Stimulated activated naive B cell treated with anti-CD40 and anti-IgM and Interleukin-4, amounts not matched to agents 10 μg/mL and 1 μg/mL and 100 μg/mL, for 72 hours (primary cell): ENCODE measurements at regions not wholly inside any gene's neighbourhood (a gene's known extent, or its start where the extent isn't known, plus 50 kb on each side); places are given as distances from the start of the nearest gene placed in this dataset.

Experiments
- ATAC-seq, 2 donors: fragments of 150-1000 bp; cut with Tn5 transposase; replicated peaks; 2 replicates each; pipeline ENCODE4 v1.10.0; 2021; ENCODE audit warnings: moderate library complexity in 1 of 2
- DNase-seq: peaks from one replicate; pipeline ENCODE4 v3.0.0; 2021
- H3K27ac Mint-ChIP-seq: one replicate; pipeline ENCODE4 v1.8.0; 2022; ENCODE audit warnings: mild to moderate bottlenecking, mixed read lengths
- H3K27me3 Mint-ChIP-seq, 2 donors: one replicate each; pipeline ENCODE4 v1.8.0; 2022; ENCODE audit warnings: mixed read lengths in 2 of 2
- H3K36me3 Mint-ChIP-seq, 2 donors: one replicate each; pipeline ENCODE4 v1.8.0; 2022; ENCODE audit warnings: mixed read lengths in 2 of 2, mild to moderate bottlenecking in 1 of 2
- H3K4me1 Mint-ChIP-seq, 2 donors: one replicate each; pipeline ENCODE4 v1.8.0; 2022; ENCODE audit warnings: mixed read lengths in 2 of 2, mild to moderate bottlenecking in 1 of 2
- H3K4me3 Mint-ChIP-seq, 2 donors: one replicate each; pipeline ENCODE4 v1.8.0; 2022; ENCODE audit warnings: mild to moderate bottlenecking in 2 of 2, mixed read lengths in 2 of 2, moderate library complexity in 1 of 2
- H3K9me3 Mint-ChIP-seq, 2 donors: one replicate each; pipeline ENCODE4 v1.8.0; 2022; ENCODE audit warnings: mixed read lengths in 2 of 2, mild to moderate bottlenecking in 1 of 2

DNA sequence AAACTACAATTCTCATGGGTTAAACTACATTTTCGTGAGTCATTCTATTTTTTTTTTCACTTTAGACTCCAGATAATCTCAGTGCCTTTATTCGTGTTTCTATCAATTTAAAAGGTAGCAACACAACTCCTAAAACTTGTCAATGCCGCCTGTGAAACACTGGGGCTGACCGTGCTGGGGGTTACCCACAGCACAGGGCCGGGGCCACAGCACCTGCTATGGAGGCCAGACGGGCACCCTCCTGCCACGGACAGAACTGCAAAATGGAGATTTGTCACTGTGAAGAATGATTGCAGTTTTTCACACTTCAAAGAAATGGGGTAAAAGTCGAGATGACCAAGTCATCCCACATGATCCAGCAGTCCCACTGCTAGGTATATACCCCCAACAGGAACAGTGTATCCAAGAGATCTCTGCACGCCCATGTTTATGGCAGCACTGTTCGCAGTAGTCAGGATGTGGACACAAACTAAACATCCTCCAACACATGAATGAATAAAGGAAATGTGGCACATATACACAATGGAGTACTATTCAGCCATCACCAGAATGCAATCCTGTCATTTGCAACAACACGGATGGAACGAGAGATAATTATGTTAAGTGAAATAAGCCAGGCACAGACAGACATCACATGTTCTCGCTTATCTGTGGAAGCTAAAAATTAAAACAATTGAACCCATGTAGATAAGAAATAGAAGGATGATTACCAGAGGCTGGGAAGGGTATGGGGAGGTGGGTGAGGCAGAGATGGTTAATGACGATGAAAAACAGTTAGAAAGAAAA lies 290.1 kb downstream of the SMOC2 start:
- no peak for DNase-seq
- no peak for ATAC-seq
- H3K27ac Mint-ChIP-seq: no peak overlapping the region
- peaks cover 0 to under 1% of the 10 kb centered on the region in 2 donors for H3K9me3 Mint-ChIP-seq
- H3K36me3 Mint-ChIP-seq: no peaks in the 10 kb centered on the region
- no peak overlapping the region for H3K4me3 Mint-ChIP-seq
- H3K27me3 Mint-ChIP-seq: no peaks in the 10 kb centered on the region
- no peaks in the 10 kb centered on the region for H3K4me1 Mint-ChIP-seq

GRCh38 chr6:168728056-168728455 lies 287.1 kb downstream of the SMOC2 start:
- Mint-ChIP-seq H3K4me3 (no peak overlapping the region), H3K36me3 (no peaks in the 10 kb centered on the region), H3K4me1 (no peaks in the 10 kb centered on the region), H3K27me3 (peaks cover 0 to 4% of the 10 kb centered on the region in 2 donors), H3K9me3 (peaks cover 0 to 3% of the 10 kb centered on the region in 2 donors), H3K27ac (no peak overlapping the region)
- no peak for DNase-seq
- no peak for ATAC-seq

DNA sequence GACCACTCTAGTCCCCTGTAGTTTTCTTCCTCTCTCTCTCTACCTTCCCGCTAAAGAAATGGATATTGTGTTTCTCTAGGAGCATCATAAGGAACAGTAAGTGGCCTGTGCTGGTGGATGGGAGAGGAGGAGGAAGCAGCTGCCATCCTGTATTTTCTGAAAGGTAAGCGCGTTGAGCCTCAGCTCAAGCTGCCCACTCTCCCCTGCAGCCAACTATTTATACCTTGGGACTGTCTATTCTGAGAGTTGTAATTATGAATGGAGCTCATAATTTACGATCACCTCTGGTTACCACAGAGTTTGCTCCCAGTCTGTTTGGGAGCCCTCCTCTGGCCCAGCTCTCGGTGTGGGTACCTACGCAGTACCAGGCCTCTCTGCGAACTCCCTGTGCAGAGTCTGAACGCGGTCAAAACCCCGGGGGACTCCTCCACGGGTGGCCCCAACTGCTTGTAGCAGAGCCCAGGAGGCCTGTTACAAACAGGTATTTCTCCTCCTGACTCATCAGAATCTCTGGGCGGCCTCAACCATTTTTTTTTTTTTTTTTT lies 285.4 kb downstream of the SMOC2 start:
- no peak for ATAC-seq
- H3K27ac Mint-ChIP-seq: no peak overlapping the region
- peaks cover 0 to 4% of the 10 kb centered on the region in 2 donors for H3K27me3 Mint-ChIP-seq
- H3K4me1 Mint-ChIP-seq: no peaks in the 10 kb centered on the region
- DNase-seq: no peak
- peaks cover 0 to 3% of the 10 kb centered on the region in 2 donors for H3K9me3 Mint-ChIP-seq
- no peaks in the 10 kb centered on the region for H3K36me3 Mint-ChIP-seq
- no peak overlapping the region for H3K4me3 Mint-ChIP-seq

DNA sequence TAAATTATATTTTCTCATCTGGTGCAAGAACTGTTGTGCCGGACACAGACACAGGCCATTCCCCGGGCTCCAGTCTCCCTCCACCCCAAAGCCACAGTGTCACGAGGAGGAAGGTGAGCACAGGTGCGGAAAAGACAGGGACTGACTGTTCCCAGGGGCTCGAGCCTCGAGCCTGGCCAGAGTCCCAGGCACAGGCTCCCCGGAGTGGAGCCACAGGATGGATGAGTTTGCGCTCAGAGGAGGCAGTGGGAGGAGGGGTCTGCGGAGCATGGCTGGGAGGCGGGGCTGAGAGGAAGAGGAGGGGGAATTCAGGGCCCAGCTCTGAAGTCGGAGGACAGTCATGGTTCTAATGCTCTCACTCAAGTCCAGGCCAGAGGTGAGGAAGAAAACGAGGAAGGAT lies 284.8 kb downstream of the SMOC2 start:
- H3K4me3 Mint-ChIP-seq: no peak overlapping the region
- DNase-seq: no peak
- H3K27ac Mint-ChIP-seq: no peak overlapping the region
- H3K9me3 Mint-ChIP-seq: peaks cover 0 to 4% of the 10 kb centered on the region in 2 donors
- ATAC-seq: no peak
- no peaks in the 10 kb centered on the region for H3K36me3 Mint-ChIP-seq
- peaks cover 0 to 4% of the 10 kb centered on the region in 2 donors for H3K27me3 Mint-ChIP-seq
- H3K4me1 Mint-ChIP-seq: no peaks in the 10 kb centered on the region

DNA sequence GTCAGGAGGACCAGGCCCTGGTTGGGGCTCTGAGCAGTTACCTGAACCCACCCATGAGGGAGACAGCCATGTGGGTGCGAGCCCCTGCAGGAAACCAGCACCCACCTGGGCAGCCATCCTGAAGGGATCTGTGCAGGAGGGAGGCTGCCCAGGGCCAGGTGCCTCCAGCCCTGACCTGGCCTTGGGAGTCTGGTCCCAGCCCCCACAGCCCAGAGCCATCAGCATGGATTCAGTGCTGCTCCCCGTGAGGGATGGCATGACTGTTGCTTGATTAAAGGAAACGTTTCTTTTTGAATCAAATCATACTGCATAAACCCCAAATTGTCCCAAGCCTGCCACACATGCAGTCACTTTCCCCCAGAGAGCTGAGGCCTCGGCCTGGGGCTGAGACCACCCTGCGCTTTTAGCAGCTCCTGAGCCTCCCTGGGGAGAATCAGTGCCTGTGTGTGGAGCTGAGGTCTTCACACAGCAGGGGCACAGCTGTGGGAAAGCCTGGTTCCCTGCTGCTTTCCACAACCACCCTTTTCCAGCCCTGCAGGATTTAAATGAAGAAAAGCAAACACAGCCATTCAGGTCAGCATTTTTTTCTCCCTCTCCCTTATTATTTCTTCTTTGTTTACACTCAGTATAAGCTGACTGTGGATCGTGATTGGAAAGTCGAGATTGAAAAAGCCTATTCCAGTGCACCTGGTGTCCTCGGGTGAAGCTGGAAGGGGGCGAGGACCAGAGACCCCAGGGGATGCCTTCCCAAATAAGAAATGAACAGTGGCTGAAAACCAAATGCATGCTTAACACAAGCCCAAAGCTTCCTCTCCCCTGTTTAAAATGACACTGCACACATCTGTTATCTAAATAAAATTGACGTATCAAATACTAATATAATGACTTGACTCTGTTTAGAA lies 283.9 kb downstream of the SMOC2 start:
- Mint-ChIP-seq H3K4me1 (no peaks in the 10 kb centered on the region), H3K9me3 (peaks cover 0 to 4% of the 10 kb centered on the region in 2 donors), H3K27me3 (peaks cover 0 to 4% of the 10 kb centered on the region in 2 donors), H3K4me3 (no peak overlapping the region), H3K36me3 (no peaks in the 10 kb centered on the region), H3K27ac (no peak overlapping the region)
- ATAC-seq (no peak), DNase-seq (no peak)

DNA sequence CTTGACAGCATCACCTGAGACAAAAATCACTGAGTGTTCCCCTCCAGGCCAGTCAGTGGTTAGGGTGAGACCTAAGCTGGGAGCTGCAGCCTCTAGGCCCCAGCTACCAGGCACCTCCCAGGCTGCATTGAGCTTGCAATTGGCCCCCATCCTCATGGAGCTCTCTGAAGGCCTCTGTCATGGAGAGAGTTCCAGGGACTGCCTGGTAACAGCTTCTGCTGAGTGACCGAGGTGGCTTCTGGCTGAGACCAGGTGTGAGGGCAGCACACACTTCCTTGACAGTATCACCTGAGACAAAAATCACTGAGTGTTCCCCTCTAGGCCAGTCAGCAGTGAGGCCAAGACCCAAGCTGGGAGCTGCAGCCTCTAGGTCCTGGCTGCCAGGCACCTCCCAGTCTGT lies 283.0 kb downstream of the SMOC2 start:
- DNase-seq (no peak), ATAC-seq (no peak)
- Mint-ChIP-seq H3K27me3 (peaks cover 0 to 4% of the 10 kb centered on the region in 2 donors), H3K27ac (no peak overlapping the region), H3K4me3 (no peak overlapping the region), H3K36me3 (no peaks in the 10 kb centered on the region), H3K9me3 (peaks cover 0 to 4% of the 10 kb centered on the region in 2 donors), H3K4me1 (no peaks in the 10 kb centered on the region)

- DNase-seq (no peak), ATAC-seq (no peak)
- Mint-ChIP-seq H3K9me3 (peaks cover 0 to 4% of the 10 kb centered on the region in 2 donors), H3K4me1 (no peaks in the 10 kb centered on the region), H3K27me3 (peaks cover 0 to 4% of the 10 kb centered on the region in 2 donors), H3K36me3 (no peaks in the 10 kb centered on the region), H3K4me3 (no peak overlapping the region), H3K27ac (no peak overlapping the region)
Observed at GRCh38 chr6:168722397-168722796, 281.4 kb downstream of the SMOC2 start.

DNA sequence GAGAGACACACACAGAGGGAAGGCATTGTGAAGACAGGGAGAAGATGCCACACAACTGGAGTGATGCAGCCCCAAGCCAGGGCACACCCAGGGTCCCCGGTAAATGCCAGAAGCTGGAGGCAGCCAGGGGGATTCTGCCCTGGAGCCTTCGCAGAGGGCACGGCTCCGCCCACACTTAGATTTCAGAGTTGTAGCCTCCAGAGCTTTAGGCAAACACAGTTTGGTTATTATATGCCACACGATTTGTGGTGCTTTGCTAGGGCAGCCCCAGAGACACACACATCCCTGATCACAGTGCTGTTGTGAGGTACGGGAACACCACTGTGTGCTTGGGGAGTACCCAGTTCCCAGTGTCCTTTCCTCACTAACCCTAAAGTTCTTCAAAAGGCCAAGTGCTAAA lies 280.6 kb downstream of the SMOC2 start:
- Mint-ChIP-seq H3K4me1 (no peaks in the 10 kb centered on the region), H3K4me3 (no peak overlapping the region), H3K27ac (no peak overlapping the region), H3K36me3 (no peaks in the 10 kb centered on the region), H3K9me3 (peaks cover 0 to 4% of the 10 kb centered on the region in 2 donors), H3K27me3 (peaks cover 0 to 4% of the 10 kb centered on the region in 2 donors)
- ATAC-seq: no peak
- no peak for DNase-seq

DNA sequence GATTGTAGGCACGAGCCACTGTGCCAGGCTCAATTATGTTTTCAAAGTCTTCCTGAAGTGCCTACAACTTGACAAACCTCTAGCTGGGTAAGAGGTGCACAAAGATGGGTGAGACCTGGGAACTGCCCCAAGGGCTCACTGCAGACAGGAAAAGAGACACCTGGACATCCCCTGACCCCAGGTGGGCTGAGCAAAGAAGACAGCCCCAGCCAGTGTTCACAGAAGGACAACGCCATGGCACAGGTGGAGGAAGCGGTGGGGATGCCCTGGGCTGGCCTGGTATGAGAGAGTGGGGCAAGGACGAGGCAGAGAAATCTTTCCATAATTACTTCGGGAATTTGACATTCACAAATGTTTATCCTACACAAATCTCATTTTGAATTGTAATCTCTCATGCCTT lies 278.9 kb downstream of the SMOC2 start:
- Mint-ChIP-seq H3K27me3 (no peaks in the 10 kb centered on the region), H3K4me1 (no peaks in the 10 kb centered on the region), H3K27ac (no peak overlapping the region), H3K9me3 (peaks cover 0 to 4% of the 10 kb centered on the region in 2 donors), H3K36me3 (no peaks in the 10 kb centered on the region), H3K4me3 (no peak overlapping the region)
- ATAC-seq: no peak
- DNase-seq: no peak

DNA sequence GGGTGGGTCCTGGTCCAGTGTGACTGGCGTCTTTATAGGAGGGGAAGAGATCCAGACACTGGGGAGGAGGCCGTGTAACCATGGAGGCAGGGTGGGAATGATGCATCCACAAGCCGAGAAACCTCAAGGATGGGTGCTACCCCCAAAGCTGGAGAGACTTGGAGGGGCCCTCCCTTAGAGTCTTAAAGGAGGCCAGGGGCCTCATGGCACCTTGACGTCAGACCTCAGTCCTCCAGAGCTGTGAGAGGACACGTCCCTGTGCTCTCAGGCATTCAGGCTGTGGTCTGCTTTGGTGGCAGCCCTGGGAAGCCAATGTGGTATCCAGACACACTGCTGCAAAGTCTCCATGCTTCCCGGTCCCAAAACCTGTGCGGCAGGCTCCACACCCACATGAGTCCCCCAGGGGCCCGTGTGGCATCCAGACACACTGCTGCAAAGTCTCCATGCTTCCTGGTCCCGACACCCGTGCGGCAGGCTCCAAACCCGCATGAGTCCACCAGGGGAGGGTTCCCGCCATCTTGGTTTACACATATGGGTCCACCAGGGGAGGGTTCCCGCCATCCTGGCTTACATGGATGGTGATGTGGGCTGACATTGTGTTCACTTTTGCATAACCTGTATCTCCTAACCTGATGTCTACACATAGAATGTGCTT lies 278.0 kb downstream of the SMOC2 start:
- no peak for ATAC-seq
- H3K36me3 Mint-ChIP-seq: no peaks in the 10 kb centered on the region

More for the DNA sequence above, 278.0 kb downstream of the SMOC2 start:
- no peak for DNase-seq
- Mint-ChIP-seq H3K4me3 (no peak overlapping the region), H3K27ac (no peak overlapping the region), H3K27me3 (no peaks in the 10 kb centered on the region), H3K4me1 (no peaks in the 10 kb centered on the region), H3K9me3 (peaks cover 0 to 3% of the 10 kb centered on the region in 2 donors)
